ENCODE measurements at regions not wholly inside any gene's neighbourhood (a gene's known extent, or its start where the extent isn't known, plus 50 kb on each side); places are given as distances from the start of the nearest gene placed in this dataset.

DNA sequence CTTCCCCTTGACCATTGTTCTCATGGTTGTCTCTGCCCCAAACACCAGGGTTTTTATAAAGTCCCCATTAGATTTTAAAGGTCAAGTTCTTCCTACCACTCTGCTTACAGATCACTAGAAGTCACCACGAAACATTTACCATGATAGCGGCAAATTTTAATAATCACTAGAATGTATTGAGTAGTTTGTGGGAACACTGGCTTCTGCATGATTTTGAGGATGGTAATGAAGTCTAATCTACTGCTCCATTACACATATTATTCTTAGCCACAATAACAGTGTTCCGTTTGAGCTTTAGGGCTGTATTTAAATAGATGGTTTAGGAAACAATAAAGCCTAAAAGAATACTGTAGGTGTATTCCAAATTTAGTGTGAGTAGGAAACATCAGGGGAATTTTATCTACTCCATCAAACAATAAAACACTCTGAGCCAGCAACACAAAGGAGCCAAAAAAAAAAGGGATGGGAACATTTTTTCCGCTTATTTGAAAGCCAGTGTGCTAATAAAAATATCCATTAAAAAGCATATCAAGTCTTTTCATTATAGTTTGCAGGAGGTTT, 49.7 kb downstream of the KLF12 start:
- no peak for TF ChIP-seq POLR2A (IDR thresholded peaks at IDR 0.05; ENCODE audit: low read depth)
- TF ChIP-seq, protein P1, sequence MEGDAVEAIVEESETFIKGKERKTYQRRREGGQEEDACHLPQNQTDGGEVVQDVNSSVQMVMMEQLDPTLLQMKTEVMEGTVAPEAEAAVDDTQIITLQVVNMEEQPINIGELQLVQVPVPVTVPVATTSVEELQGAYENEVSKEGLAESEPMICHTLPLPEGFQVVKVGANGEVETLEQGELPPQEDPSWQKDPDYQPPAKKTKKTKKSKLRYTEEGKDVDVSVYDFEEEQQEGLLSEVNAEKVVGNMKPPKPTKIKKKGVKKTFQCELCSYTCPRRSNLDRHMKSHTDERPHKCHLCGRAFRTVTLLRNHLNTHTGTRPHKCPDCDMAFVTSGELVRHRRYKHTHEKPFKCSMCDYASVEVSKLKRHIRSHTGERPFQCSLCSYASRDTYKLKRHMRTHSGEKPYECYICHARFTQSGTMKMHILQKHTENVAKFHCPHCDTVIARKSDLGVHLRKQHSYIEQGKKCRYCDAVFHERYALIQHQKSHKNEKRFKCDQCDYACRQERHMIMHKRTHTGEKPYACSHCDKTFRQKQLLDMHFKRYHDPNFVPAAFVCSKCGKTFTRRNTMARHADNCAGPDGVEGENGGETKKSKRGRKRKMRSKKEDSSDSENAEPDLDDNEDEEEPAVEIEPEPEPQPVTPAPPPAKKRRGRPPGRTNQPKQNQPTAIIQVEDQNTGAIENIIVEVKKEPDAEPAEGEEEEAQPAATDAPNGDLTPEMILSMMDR (IDR thresholded peaks at IDR 0.05) = no peak
- TF ChIP-seq POLR2AphosphoS5 (IDR thresholded peaks at IDR 0.05) = no peak
- no peak for TF ChIP-seq EP300 (IDR thresholded peaks at IDR 0.05)

Measured in esophagus muscularis mucosa (tissue), 4 donors.